Lower leg skin (tissue), 3 donors: ENCODE measurements at regions not wholly inside any gene's neighbourhood (a gene's known extent, or its start where the extent isn't known, plus 50 kb on each side); places are given as distances from the start of the nearest gene placed in this dataset.

Experiments
- CTCF ChIP-seq, 3 donors: fragments of 450-650 bp; IDR thresholded peaks; one replicate each; pipeline ENCODE4 v1.5.1; 2016; ENCODE audit warnings: antibody characterized with exemption in 3 of 3, mild to moderate bottlenecking in 3 of 3, moderate library complexity in 2 of 3
- POLR2A ChIP-seq, 2 donors: fragments of 450-650 bp; IDR thresholded peaks; one replicate each; pipeline ENCODE4 v1.6.1; 2016 to 2017; ENCODE audit warnings: antibody characterized with exemption in 2 of 2, mild to moderate bottlenecking in 1 of 2, moderate library complexity in 1 of 2

GRCh38 chr7:82506208-82506607 is 62.6 kb upstream of the CACNA2D1 start:
- TF ChIP-seq CTCF (IDR thresholded peaks at IDR 0.05) (no peak), POLR2A (IDR thresholded peaks at IDR 0.05) (no peak)
